NCI-H2107 treated with DMSO at 0.1 percent for 48 hours (cell line): ENCODE measurements at regions not wholly inside any gene's neighbourhood (a gene's known extent, or its start where the extent isn't known, plus 50 kb on each side); places are given as distances from the start of the nearest gene placed in this dataset.
A peak's percentile ranks its signal among the peaks of the same experiment; 100 is the strongest.

Source experiments
- DNase-seq: peaks from one replicate; lab custom pipeline; 2025; ENCODE audit not compliant: unreplicated experiment; lab: John Stamatoyannopoulos, UW

GRCh38 chr9:16223074-16223871 lies 647.2 kb downstream of the BNC2 start:
- DNase-seq: no peak

GRCh38 chr9:16230731-16231130 lies 639.7 kb downstream of the BNC2 start:
- DNase-seq: no peak

- no peak for DNase-seq
These were observed 634.2 kb downstream of the BNC2 start for GRCh38 chr9:16236311-16236710.

GRCh38 chr9:16236882-16237281 lies 633.6 kb downstream of the BNC2 start:
- no peak for DNase-seq

GRCh38 chr9:16238623-16239138 lies 631.8 kb downstream of the BNC2 start:
- DNase-seq: no peak

GRCh38 chr9:16241231-16241630 lies 629.2 kb downstream of the BNC2 start:
- no peak for DNase-seq

- DNase-seq: no peak
These were observed 626.7 kb downstream of the BNC2 start for GRCh38 chr9:16243798-16244197.

- no peak for DNase-seq
These were observed 624.6 kb downstream of the BNC2 start for GRCh38 chr9:16245756-16246440.

GRCh38 chr9:16246785-16247184 lies 623.7 kb downstream of the BNC2 start:
- DNase-seq: no peak

- DNase-seq: no peak
These were observed 623.1 kb downstream of the BNC2 start for GRCh38 chr9:16247188-16247875.

GRCh38 chr9:16248822-16249221 lies 621.6 kb downstream of the BNC2 start:
- DNase-seq: no peak

- DNase-seq: no peak
These were observed 617.9 kb downstream of the BNC2 start for GRCh38 chr9:16252616-16253015.

- DNase-seq: no peak
These were observed 615.8 kb downstream of the BNC2 start for GRCh38 chr9:16254674-16255073.

- DNase-seq: no peak
These were observed 615.3 kb downstream of the BNC2 start for GRCh38 chr9:16255217-16255616.

GRCh38 chr9:16257604-16258003 lies 612.9 kb downstream of the BNC2 start:
- no peak for DNase-seq

- no peak for DNase-seq
These were observed 612.3 kb downstream of the BNC2 start for GRCh38 chr9:16258191-16258590.

- DNase-seq: no peak
These were observed 611.8 kb downstream of the BNC2 start for GRCh38 chr9:16258708-16259107.

GRCh38 chr9:16262477-16263261 lies 607.8 kb downstream of the BNC2 start:
- peak; percentile 2 for DNase-seq

- no peak for DNase-seq
These were observed 604.8 kb downstream of the BNC2 start for GRCh38 chr9:16265688-16266087.

- DNase-seq: no peak
These were observed 603.7 kb downstream of the BNC2 start for GRCh38 chr9:16266648-16267276.
